ENCODE measurements at regions not wholly inside any gene's neighbourhood (a gene's known extent, or its start where the extent isn't known, plus 50 kb on each side); places are given as distances from the start of the nearest gene placed in this dataset.
A peak's percentile ranks its signal among the peaks of the same experiment; 100 is the strongest.

- DNase-seq (ENCODE audit: low spot score), result peak; percentile 39
Observed at GRCh38 chr3:31132132-31132769, 237.8 kb upstream of the GADL1 start.

More at GRCh38 chr3:31132132-31132769, 237.8 kb upstream of the GADL1 start:
- Histone ChIP-seq H3K4me3 (replicated peaks in 1 of 3; ENCODE audit: insufficient read depth in 1 of 3, low read depth in 2 of 3, low read length in 3 of 3) (no peak overlapping the region), H3K9ac (ENCODE audit: insufficient read depth, low read depth, low read length) (no peak overlapping the region), H4K20me1 (ENCODE audit: insufficient read depth, low read length) (no peaks in the 10 kb centered on the region), H3K27me3 (ENCODE audit: control insufficient read depth in 1 of 2, insufficient read depth in 2 of 2, low read length in 2 of 2) (no peaks in the 10 kb centered on the region), H3K4me1 (ENCODE audit: insufficient read depth, low read length) (no peaks in the 10 kb centered on the region), H3K36me3 (replicated peaks in 1 of 2; ENCODE audit: control insufficient read depth in 1 of 2, insufficient read depth in 2 of 2, low read length in 2 of 2) (no peaks in the 10 kb centered on the region), H3K27ac (ENCODE audit: extremely low read length, insufficient read depth, low read length) (no peak overlapping the region), H3K79me2 (ENCODE audit: insufficient read depth, low read length) (no peaks in the 10 kb centered on the region), H2AFZ (ENCODE audit: low read length) (no peak overlapping the region), H3K9me3 (ENCODE audit: low read length) (no peaks in the 10 kb centered on the region), H3K4me2 (ENCODE audit: low read depth, low read length) (no peak overlapping the region)
- ChIA-PET POLR2A (no interaction called here), CTCF (ENCODE audit: low intra/inter-chr PET ratio, low total read pairs) (interaction anchor here (1.2 to 1.6 kb wide), 5 partner anchors 316 to 1119 kb away, joined by 3 to 17 read pairs (median 7); no protein-coding TSS in a partner anchor)
- ATAC-seq (peak; percentile 75), FAIRE-seq (peak; percentile 32)
- intact Hi-C loops (cut with micrococcal nuclease; ENCODE audit: unreplicated experiment) (loop anchor here (1.0 to 5.0 kb wide), 3 partner anchors 200 to 1119 kb away; no protein-coding TSS in a partner anchor), in situ Hi-C loops (cut with HindIII; ENCODE audit: extremely low pct_ligation_motif_present, low pct_unique_long_range_greater_than_20kb) (loop anchor here (5.0 to 25.0 kb wide), 2 partner anchors 365 to 1120 kb away; no protein-coding TSS in a partner anchor)
- WGBS (ENCODE audit: low lambda C conversion rate), result 33% methylated on average over 2 of the region's 2 CpGs
- peak; percentile 65 for TF ChIP-seq CTCF (CRISPR knock-in tag; IDR thresholded peaks at IDR 0.05)
- TF ChIP-seq SMC3 (IDR thresholded peaks at IDR 0.05; ENCODE audit: low read length), result peak; percentile 82
- TF ChIP-seq RAD21 (CRISPR knock-in tag; IDR thresholded peaks at IDR 0.05), result peak; percentile 59; the same call in 1 of the 2 replicates
- no peak for TF ChIP-seq ZNF607 (CRISPR knock-in tag; IDR thresholded peaks at IDR 0.05; ENCODE audit: borderline replicate concordance)
- TF ChIP-seq ZNF362 (CRISPR knock-in tag; IDR thresholded peaks at IDR 0.05; ENCODE audit: borderline replicate concordance), result peak; percentile 36; the same call in 1 of the 2 replicates
- TF ChIP-seq STAG1 (CRISPR knock-in tag; IDR thresholded peaks at IDR 0.05), result peak; percentile 84
- no peak for TF ChIP-seq U2AF2 (IDR thresholded peaks at IDR 0.05; ENCODE audit: low read depth, low read length)
- no TSS peak for BruUV-seq (replicated peaks)

Measured in HepG2 (cell line).